ENCODE measurements at regions not wholly inside any gene's neighbourhood (a gene's known extent, or its start where the extent isn't known, plus 50 kb on each side); places are given as distances from the start of the nearest gene placed in this dataset.

DNA sequence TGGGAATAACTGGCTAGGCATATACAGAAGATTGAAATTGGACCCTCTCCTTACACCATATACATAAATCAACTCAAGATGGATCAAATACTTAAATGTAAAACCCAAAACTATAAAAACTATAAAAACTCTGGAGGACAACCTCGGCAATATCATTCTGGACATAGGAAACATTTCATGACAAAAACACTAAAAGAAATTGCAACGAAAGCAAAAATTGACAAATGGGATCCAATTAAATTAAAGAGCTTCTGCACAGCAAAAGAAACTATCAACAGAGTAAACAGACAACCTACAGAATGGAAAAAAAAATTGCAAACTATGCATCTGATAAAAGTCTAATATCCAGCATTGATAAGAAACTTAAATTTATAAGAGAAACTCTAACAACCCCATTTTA is 503.7 kb upstream of the C16orf82 start:
- no peak for DNase-seq (ENCODE audit: low spot score)
- POLR2A ChIA-PET (ENCODE audit: low non-redundant PET) = no interaction called here
- CTCF ChIA-PET = no interaction called here
- no peak overlapping the region for H3K27ac ChIP-seq
- no peak for TF ChIP-seq CTCF (conservative IDR thresholded peaks at IDR 0.05; ENCODE audit: low read depth)

- TF ChIP-seq CTCF (conservative IDR thresholded peaks at IDR 0.05; ENCODE audit: low read depth) = no peak
- no peak for DNase-seq (ENCODE audit: low spot score)
- POLR2A ChIA-PET (ENCODE audit: low non-redundant PET) = no interaction called here
- CTCF ChIA-PET = no interaction called here
- H3K27ac ChIP-seq = no peak overlapping the region
Observed at GRCh38 chr16:26567356-26567755, 499.4 kb upstream of the C16orf82 start.

DNA sequence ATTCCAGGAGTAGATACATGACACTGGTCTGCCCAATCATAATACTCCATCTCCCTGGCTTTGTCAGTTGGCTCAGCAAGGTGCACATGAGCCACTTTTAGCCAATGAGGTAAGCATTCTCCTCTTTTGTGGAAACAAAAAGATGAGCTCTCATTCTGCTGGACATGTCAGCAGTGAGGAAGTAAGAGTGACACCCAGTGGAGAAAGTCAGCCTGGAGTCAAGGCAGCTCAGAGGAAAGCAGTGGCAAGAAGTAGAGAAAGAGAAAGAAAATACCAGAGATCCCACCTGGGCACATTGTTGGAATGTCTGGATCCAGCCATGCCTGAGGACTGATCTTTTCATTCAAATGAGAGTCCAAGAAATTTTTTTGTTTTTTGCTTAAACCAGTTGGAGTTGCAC is 496.9 kb upstream of the C16orf82 start:
- CTCF ChIA-PET = interaction anchor here (0.5 to 1.0 kb wide), 3 partner anchors 198 to 1038 kb away, joined by 3 to 10 read pairs (median 3); no protein-coding TSS in a partner anchor

DNA sequence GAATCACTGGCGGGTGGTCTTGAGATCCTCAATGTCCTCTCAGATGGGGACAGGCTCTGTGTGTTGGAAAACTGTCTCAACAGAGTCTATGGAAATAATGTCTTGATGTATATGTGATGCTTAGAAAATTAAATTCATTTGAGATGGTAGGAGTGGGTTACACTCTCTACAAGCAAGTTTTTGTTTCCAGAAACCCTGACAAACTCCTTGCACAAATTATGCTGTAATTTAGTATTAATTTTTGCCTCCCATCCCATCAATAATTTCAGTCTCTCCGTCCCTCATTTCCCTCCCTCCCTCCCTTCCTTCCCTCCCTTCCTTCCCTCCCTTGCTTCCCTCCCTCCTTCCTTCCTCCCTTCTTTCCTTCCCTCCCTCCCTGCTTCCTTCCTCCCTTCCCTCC is 488.0 kb upstream of the C16orf82 start:
- DNase-seq (ENCODE audit: low spot score) = no peak
- POLR2A ChIA-PET (ENCODE audit: low non-redundant PET) = no interaction called here
- H3K27ac ChIP-seq = no peak overlapping the region
- no peak for TF ChIP-seq CTCF (conservative IDR thresholded peaks at IDR 0.05; ENCODE audit: low read depth)
- CTCF ChIA-PET = no interaction called here

More for the DNA sequence above, 496.9 kb upstream of the C16orf82 start:
- TF ChIP-seq CTCF (conservative IDR thresholded peaks at IDR 0.05; ENCODE audit: low read depth) = peak; percentile 21; the same call in 1 of the 2 replicates
- DNase-seq (ENCODE audit: low spot score) = no peak
- no peak overlapping the region for H3K27ac ChIP-seq
- POLR2A ChIA-PET (ENCODE audit: low non-redundant PET) = no interaction called here

- CTCF ChIA-PET = no interaction called here
- POLR2A ChIA-PET (ENCODE audit: low non-redundant PET) = no interaction called here
- no peak for TF ChIP-seq CTCF (conservative IDR thresholded peaks at IDR 0.05; ENCODE audit: low read depth)
- DNase-seq (ENCODE audit: low spot score) = no peak
- no peak overlapping the region for H3K27ac ChIP-seq
Observed at GRCh38 chr16:26583803-26584202, 482.9 kb upstream of the C16orf82 start.

- ChIA-PET CTCF (no interaction called here), POLR2A (ENCODE audit: low non-redundant PET) (interaction anchor here (0.5 kb wide), 1 partner anchor 97 kb away, joined by 3 read pairs; no protein-coding TSS in a partner anchor)
- H3K27ac ChIP-seq = no peak overlapping the region
- no peak for DNase-seq (ENCODE audit: low spot score)
- TF ChIP-seq CTCF (conservative IDR thresholded peaks at IDR 0.05; ENCODE audit: low read depth) = no peak
Observed at GRCh38 chr16:26593700-26594099, 473.0 kb upstream of the C16orf82 start.

GRCh38 chr16:26594666-26595065 is 472.1 kb upstream of the C16orf82 start:
- CTCF ChIA-PET = no interaction called here
- no peak overlapping the region for H3K27ac ChIP-seq
- TF ChIP-seq CTCF (conservative IDR thresholded peaks at IDR 0.05; ENCODE audit: low read depth) = no peak
- DNase-seq (ENCODE audit: low spot score) = no peak
- POLR2A ChIA-PET (ENCODE audit: low non-redundant PET) = no interaction called here
